Erythroblast (primary cell): ENCODE measurements at regions not wholly inside any gene's neighbourhood (a gene's known extent, or its start where the extent isn't known, plus 50 kb on each side); places are given as distances from the start of the nearest gene placed in this dataset.

Experiments
- DNase-seq, 2 experiments: peaks; one replicate each; lab custom pipeline; 2025; lab: John Stamatoyannopoulos, UW
- GATA1 ChIP-seq: IDR thresholded peaks from 2 replicates; pipeline ENCODE4 v1.6.1; 2011; ENCODE audit warnings: low read depth, mild to moderate bottlenecking, control low read depth, low read length, moderate library complexity
- POLR2A ChIP-seq: IDR thresholded peaks from 2 replicates; pipeline ENCODE4 v1.6.1; 2011; ENCODE audit warnings: mild to moderate bottlenecking, low read length

GRCh38 chr1:81681601-81682266 is 119.0 kb upstream of the ADGRL2 start:
- no peak for DNase-seq
- TF ChIP-seq GATA1 (no peak), POLR2A (no peak)

GRCh38 chr1:81681114-81681513 is 119.6 kb upstream of the ADGRL2 start:
- DNase-seq: no peak
- TF ChIP-seq GATA1: no peak
- no peak for TF ChIP-seq POLR2A

- no peak for TF ChIP-seq GATA1
- TF ChIP-seq POLR2A: no peak
- DNase-seq: no peak
Measured at GRCh38 chr1:81679942-81680341, 120.8 kb upstream of the ADGRL2 start.

GRCh38 chr1:81678779-81679178 is 122.0 kb upstream of the ADGRL2 start:
- no peak for DNase-seq
- no peak for TF ChIP-seq POLR2A
- TF ChIP-seq GATA1: no peak

- TF ChIP-seq POLR2A (no peak), GATA1 (no peak)
- DNase-seq: no peak
Measured at GRCh38 chr1:81672766-81673165, 128.0 kb upstream of the ADGRL2 start.

GRCh38 chr1:81671038-81671437 is 129.7 kb upstream of the ADGRL2 start:
- DNase-seq: no peak
- no peak for TF ChIP-seq GATA1

GRCh38 chr1:81670286-81670685 is 130.4 kb upstream of the ADGRL2 start:
- no peak for DNase-seq
- TF ChIP-seq POLR2A: no peak
- TF ChIP-seq GATA1: no peak

GRCh38 chr1:81666586-81666985 is 134.1 kb upstream of the ADGRL2 start:
- TF ChIP-seq GATA1: no peak
- no peak for TF ChIP-seq POLR2A
- DNase-seq: no peak

GRCh38 chr1:81664341-81664740 is 136.4 kb upstream of the ADGRL2 start:
- TF ChIP-seq GATA1: no peak
- TF ChIP-seq POLR2A: no peak
- DNase-seq: no peak

GRCh38 chr1:81662913-81663526 is 137.7 kb upstream of the ADGRL2 start:
- no peak for TF ChIP-seq GATA1
- no peak for TF ChIP-seq POLR2A
- DNase-seq: no peak

- no peak for TF ChIP-seq GATA1
- no peak for TF ChIP-seq POLR2A
- DNase-seq: no peak
Measured at GRCh38 chr1:81660286-81660685, 140.4 kb upstream of the ADGRL2 start.

- TF ChIP-seq POLR2A (no peak), GATA1 (no peak)
- no peak for DNase-seq
Measured at GRCh38 chr1:81654657-81655056, 146.1 kb upstream of the ADGRL2 start.

GRCh38 chr1:81654147-81654546 is 146.6 kb upstream of the ADGRL2 start:
- TF ChIP-seq GATA1 (no peak), POLR2A (no peak)
- DNase-seq: no peak

GRCh38 chr1:81650776-81651175 is 150.0 kb upstream of the ADGRL2 start:
- no peak for DNase-seq
- no peak for TF ChIP-seq GATA1
- no peak for TF ChIP-seq POLR2A

- DNase-seq: no peak
- TF ChIP-seq GATA1 (no peak), POLR2A (no peak)
Measured at GRCh38 chr1:81635816-81636215, 164.9 kb upstream of the ADGRL2 start.

GRCh38 chr1:81634294-81634693 is 166.4 kb upstream of the ADGRL2 start:
- TF ChIP-seq GATA1: no peak
- no peak for TF ChIP-seq POLR2A
- no peak for DNase-seq
